ENCODE measurements at regions not wholly inside any gene's neighbourhood (a gene's known extent, or its start where the extent isn't known, plus 50 kb on each side); places are given as distances from the start of the nearest gene placed in this dataset.
"Not testable (repeated sequence)": the region's sequence is repeated elsewhere in the genome, so short reads cannot be mapped to it uniquely, and the experiment has no call there.

- DNase-seq: no peak
Observed at GRCh38 chr4:189124791-189125190, 815.9 kb upstream of the FRG1 start.

DNA sequence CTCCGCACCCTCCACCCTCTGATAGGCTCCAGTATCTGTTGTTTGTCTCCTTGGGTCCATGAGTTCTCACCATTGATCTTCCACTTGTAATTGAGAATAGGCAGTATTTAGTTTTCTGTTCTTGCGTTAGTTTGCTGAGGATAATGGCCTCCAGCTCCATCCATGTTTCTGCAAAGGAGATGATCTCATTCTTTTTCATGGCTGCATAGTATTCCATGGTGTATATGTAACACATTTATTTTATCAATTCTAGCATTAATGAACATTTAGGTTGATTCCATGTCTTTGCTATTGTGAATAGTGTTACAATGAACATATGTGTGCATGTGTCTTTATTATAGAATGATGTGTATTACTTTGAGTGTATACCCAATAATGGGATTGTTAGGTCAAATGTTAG lies 814.6 kb upstream of the FRG1 start:
- no peak for DNase-seq

- DNase-seq: no peak
Observed at GRCh38 chr4:189128341-189128740, 812.3 kb upstream of the FRG1 start.

- DNase-seq: no peak
Observed at GRCh38 chr4:189129044-189129694, 811.5 kb upstream of the FRG1 start.

GRCh38 chr4:189131118-189131517 lies 809.6 kb upstream of the FRG1 start:
- no peak for DNase-seq

DNA sequence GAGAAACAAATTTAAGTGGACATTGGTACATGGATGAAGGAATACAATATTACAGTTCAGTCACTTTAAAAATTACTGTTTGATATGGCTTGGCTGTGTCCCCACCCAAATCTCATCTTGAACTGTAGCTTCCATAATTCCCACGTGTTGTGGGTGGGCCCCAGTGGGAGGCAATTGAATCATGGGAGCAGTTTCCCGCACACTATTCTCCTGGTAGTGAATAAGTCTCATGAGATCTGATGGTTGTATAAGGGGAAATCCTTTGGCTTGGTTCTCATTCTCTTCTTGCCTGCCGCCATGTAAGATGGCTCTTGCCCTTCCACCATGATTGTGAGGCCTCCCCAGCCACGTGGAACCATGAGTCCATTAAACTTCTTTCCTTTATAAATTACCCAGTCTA lies 804.2 kb upstream of the FRG1 start:
- no peak for DNase-seq

GRCh38 chr4:189143263-189143952 lies 797.3 kb upstream of the FRG1 start:
- DNase-seq: no peak

GRCh38 chr4:189147005-189147929 lies 793.4 kb upstream of the FRG1 start:
- DNase-seq: no peak

DNA sequence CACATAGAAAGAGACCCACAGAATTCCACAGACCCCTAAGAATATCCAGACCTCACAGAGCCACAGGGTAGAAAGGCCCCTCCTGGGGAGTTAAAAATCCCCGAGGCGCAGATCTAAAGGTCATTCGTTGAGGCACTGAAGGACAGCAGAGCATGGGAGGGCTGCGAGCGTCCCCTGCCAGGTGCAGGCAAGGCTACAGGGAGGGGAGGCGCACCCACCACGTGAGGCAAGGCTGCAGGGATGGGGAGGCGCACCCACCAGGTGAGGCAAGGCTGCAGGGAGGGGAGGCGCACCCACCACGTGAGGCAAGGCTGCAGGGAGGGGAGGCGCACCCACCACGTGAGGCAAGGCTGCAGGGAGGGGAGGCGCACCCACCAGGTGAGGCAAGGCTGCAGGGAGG lies 785.6 kb upstream of the FRG1 start:
- not testable (repeated sequence) for DNase-seq

DNA sequence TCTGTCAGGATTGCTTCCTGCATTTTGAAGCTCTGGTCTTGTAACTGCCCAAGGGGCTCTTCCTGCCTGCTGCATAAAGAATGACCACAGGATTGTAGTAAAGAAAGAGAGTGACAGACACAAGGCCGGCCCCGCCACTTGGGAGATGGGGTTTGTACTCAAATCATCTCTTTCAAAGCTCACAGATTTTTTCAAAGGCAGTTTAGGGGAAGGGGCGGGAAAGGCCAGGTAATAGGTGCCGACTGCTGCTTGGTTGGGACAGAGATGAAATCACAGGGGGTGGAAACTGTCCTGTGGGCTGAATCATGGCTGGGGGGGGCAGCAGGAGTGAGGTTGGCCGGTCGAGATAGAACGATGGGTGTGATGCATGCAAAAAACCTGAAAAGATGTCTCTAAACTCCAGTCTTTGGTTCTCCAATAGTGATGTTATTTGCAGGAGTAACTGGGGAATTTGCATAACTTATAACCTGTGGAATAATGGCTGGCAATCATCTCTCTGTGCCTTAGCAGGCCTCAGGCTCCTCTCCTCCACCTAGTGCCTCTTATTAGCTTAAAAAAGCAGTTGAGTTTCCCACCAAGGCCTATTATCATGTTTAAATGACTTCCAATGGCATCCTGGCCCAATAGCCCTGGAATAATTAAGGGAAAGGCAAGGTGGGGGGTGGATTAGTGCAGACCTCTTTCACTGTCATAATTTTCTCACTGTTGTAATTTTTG lies 778.4 kb upstream of the FRG1 start:
- no peak for DNase-seq

GRCh38 chr4:189162888-189163287 lies 777.8 kb upstream of the FRG1 start:
- no peak for DNase-seq

GRCh38 chr4:189176002-189176401 lies 764.7 kb upstream of the FRG1 start:
- DNase-seq: no peak

- no peak for DNase-seq
Observed at GRCh38 chr4:189177130-189177529, 763.5 kb upstream of the FRG1 start.

GRCh38 chr4:189178125-189178746 lies 762.4 kb upstream of the FRG1 start:
- DNase-seq: no peak

DNA sequence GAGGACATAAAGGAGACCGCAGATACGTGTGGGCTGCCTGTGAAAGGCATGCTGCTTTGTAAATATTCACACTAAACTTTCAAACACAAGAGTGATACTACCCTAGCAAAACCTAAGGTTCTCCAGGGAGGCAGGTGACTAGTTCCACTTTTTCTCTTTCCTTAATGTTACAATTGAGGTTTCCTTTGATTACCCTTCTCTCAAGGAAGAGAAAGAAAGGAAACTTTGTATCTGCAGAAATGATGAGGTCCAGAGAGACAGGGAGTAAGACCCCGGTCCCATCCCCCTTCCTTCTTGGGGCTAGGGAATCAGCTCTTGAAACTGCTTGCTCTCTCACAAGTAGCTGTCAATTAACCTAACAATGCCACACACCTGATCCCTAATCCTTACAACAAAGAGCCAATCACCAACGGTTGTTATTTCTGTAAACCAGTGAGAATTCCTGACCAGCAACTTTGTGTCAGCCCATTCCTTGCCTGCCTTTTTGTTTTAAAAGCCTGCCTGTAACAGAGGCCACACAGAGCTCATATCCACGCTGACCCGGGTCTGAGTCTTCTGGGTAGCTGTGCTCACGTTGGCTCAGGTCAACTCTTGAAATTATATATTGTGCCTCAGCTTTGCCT lies 754.8 kb upstream of the FRG1 start:
- no peak for DNase-seq

DNA sequence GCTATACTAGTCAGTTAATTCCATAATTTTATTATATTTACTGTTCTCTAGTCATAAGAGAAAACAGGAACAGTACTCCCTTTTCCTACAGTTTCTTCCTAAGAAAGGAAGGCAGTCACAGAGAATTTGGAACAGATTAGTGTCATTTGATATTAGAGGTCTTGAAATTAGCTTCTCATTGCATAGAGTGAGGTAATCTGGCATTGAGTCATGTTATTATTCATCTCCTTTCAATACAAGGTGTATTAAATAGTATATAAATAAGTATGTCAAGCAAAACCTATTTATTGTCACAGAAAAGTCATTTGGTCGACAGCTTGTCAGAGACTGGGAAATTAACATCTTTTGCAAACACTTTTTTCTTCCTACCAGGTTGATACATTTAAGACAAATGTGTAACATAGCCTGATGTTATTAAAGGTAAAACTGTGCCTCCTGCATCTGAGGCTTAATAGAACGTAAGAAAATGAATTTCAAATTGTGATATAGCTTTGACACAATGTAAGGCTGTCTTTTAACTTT lies 753.1 kb upstream of the FRG1 start:
- no peak for DNase-seq

- DNase-seq: no peak
Observed at GRCh38 chr4:189198624-189199023, 742.0 kb upstream of the FRG1 start.

DNA sequence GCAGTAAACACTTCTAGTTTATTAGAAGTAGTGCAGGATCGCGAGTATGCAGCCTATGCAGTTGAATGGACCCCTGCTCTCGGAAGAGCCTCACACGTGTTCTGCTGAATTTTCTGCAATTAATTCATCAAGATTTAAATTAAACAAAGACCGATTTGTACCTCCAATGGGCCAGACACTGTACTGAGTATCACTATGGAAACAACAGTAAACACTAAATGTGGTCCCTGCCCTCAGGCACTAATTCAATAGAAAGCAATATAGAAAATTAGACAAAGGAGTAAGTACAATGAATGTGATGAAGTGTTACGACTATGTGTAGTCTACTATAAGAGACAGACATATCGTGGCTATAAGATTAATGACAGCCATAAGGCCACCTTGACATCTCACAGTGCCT lies 740.3 kb upstream of the FRG1 start:
- no peak for DNase-seq

DNA sequence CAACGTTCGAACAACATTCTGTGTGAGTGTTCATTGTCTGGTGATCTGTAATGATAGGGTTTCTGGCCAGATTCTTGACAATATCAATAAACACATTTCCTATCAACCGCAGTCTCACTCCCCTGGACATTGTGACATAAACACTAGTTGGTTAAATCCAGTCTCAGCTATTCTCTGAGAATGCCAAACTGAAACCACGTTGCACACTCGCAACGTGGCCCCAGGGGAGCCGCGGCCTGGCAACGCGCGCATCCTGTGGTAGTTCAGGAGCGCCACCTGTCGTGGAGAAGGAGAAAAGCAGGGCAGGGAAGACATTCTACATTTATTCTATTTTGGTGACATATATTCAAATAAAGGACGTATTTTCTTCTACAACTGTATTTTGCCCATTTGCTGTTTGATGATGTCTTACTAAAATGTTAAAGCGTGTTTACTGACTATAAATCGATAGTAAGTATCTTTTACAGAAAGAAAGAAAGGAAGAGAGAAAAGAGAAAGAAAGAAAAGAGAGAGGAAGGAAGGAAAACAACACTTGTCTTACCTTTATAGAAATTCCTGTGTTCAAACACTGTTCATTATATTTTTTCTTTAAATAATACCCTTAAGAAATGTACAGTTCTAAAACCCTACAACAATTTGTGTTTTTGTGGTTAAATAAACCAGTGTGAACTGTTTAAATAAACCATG lies 738.3 kb upstream of the FRG1 start:
- DNase-seq: peak; percentile 43

DNA sequence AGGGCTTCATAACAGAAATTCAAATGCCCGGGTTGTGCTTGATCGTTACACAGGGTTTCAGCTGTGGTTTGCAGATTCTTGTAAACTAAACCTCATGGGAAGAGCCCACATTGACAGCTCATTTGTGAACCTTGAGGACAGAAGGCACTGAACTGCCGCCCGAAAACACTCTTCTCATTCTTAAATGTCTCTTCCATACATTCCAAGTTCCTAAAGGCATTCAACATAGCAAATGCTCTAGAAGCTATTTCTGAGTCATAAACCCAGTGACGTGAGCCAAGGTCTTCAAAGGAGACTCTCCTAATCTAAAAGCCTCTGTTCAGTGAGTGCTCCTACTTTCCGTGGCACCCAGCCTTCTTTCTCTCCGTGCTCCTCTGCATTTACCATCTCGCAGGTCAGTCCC lies 737.8 kb upstream of the FRG1 start:
- no peak for DNase-seq

- DNase-seq: no peak
Observed at GRCh38 chr4:189204616-189205015, 736.1 kb upstream of the FRG1 start.

All from MV-4-11 (cell line).